Inferior parietal cortex (tissue), 1 donor: ENCODE measurements at regions not wholly inside any gene's neighbourhood (a gene's known extent, or its start where the extent isn't known, plus 50 kb on each side); places are given as distances from the start of the nearest gene placed in this dataset.
"Not testable (repeated sequence)": the region's sequence is repeated elsewhere in the genome, so short reads cannot be mapped to it uniquely, and the experiment has no call there.

Experiments
- DNase-seq: peaks from one replicate; pipeline ENCODE4 v3.0.0-alpha.2; 2016; ENCODE audit errors: extremely low spot score

DNA sequence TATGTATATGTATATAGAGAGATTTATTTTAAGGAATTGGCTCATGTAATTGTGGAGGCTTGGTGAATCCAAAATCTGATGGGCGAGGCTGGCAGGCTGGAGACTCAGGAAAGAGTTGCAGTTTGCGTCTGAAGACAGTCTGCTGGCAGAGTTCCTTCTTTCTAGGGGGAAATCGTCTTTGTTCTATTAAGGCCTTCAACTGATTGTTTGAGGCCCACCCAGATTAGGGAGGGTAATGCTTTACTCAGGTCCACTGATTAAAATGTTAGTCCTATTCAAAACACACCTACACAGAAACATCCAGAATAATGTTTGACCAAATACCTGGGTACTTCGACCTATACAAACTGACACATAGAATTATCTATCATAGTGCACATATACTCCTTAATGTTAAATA is 149.5 kb downstream of the NAA11 start:
- DNase-seq, result no peak

DNA sequence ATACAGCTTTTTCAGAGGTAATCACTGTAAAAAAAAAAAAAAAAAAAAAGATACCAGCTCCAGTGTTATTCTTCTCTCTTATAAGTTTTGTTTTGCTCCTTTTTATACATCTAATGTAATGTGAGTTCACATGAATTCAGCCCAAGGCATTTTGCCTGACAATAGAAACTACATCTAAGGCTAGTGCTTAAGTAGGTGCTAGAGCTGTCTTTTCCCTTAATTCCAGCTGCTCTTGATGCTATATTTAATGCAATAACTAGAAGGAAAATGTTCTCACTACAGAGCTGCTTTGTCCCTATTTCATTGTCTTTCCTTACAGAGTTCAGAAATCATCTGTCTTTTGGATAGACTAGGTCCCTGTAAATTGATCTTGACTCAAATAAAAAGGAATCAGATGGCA is 150.1 kb downstream of the NAA11 start:
- DNase-seq, result no peak

DNA sequence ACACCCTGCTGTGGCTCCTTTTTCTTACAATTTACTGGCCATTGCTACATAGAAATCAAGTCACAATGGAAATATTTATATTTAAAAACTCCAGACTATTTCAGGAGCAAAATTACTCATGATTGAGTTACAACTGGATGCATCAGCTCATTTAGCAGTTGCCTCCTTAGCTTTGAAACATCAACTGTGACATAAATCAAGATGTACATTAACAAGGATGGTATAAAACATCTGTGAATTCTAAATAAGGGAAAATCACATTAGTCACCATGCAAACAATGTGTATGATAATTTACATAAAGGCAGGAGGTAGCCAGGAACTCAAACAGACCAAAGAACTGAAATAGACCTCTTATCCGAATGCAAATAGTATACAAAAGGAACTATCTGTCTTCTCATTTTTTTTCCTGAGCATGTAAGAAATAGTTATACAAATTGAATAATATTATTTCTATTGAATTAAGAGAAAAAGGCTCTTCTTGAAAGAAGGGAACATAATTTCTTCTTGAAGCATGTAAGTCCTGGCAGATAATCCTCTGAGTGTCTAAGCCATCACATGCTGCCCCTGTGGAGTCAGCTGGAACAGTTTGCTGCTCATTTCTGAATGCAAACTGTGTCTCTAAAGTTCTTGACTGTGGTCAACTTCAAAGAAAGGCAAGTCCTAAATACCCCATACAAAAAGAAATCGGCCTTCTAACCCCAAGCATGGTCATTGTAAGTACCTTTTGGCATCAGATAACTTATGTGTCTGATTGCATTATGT is 151.2 kb downstream of the NAA11 start:
- DNase-seq, result no peak

DNA sequence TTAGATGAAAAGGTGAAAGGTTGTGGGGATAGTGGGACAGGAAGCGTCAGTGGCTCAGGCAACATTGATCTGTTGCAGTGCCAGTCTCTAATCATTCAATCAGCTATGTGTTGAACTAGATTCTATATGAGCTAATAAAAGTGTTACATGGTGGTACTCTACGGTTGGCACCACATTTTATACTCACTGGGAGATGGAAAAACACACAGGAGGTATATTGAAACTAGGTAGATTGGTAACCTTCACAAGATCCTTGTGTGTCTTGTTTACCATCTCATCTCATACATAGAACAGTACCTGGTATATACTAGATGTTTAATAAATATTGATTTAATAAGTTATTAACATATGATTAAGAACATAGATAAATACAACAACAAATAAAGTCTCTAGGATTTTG is 152.7 kb downstream of the NAA11 start:
- DNase-seq, result no peak

DNA sequence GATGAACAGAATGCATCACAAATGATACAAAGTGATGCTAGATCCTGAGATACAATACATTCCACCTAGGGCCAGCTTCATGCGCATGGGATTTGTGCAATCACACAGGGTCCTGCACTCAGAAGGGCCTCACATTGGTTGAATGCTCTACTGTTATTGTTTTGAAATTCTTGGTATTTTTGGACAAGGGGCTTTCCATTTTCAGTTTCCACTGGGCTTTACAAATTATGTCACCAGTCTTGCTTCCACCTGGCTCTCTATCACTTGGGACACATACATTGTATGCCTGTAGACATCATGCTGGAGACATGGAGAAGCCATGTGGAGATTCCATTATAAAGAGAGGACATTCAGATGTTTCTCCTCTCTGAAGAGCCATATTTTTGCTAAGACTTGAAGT is 155.8 kb downstream of the NAA11 start:
- DNase-seq, result no peak

DNA sequence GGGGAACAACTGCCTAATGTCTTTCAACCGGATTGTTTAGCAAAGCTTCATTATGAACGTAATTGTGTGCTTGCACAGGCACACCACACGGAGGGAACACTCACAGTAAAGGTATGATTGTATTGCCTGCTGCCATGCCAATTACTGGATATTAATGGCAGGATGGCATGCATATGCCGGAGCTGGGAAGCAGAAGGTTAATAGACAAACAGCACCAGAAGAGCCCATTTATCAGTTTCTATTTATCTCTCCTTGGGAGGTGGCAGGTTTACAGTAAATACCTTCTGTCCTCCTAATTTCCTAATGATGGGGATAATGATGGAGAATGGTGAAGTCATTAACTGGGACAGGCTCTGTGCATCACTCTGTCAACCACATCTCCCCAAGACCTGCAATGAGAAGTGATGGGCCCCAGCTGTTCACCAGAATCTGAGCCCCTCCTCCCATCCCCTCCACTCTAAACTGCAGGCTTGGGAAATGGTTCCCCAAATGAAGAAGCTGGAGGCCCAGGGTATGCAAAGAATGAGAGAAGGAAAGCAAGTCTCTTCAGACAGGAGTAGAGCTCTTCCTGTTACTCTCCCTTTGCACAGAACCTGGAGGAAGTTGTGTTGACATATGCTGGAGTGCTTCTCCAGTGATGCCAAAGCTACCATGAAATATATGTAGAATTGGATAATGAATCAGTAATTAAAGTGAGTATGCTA is 160.8 kb downstream of the NAA11 start:
- DNase-seq, result no peak

DNA sequence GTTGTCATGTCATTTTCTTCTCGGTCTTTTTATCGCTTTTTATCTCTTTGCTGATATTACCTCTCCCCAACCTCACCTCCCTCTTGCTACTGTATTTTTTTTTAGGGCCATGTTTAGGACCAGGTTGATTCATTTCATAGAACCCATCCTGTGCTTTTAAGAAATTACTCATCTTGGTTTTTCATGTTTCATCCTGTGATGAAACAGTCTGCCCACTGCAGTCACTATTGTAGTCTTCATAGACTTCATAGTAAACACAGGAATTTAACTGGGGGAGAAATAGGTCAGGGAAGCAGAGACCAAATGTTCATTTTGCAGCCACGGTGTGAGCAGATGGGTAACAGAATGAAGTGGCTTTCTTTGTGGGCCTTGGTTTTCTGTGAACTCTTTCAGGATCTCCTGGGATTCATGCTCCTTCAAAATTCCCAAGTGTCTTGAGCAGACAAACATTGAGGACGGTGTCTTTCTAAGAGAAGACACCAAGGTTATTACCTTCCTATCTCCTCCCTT is 161.8 kb downstream of the NAA11 start:
- no peak for DNase-seq

DNA sequence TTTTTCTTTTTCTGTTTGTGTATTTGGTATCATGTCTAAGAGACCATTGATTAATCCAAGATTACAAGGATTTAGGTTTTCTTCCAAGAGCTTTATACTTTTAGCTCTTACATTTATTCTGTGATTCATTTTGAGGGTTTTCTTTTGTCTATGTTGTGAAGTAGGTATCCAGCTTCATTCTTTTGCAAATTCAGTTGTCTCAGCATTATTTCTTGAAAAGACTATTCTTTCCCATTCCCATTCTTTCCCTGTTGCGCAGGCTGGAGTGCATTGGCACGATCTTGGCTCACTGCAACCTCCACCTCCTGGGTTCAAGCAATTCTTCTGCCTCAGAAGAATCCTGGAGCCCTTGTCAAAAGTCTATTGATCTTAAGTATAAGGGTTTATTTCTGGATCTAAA is 164.9 kb downstream of the NAA11 start:
- DNase-seq, result no peak

DNA sequence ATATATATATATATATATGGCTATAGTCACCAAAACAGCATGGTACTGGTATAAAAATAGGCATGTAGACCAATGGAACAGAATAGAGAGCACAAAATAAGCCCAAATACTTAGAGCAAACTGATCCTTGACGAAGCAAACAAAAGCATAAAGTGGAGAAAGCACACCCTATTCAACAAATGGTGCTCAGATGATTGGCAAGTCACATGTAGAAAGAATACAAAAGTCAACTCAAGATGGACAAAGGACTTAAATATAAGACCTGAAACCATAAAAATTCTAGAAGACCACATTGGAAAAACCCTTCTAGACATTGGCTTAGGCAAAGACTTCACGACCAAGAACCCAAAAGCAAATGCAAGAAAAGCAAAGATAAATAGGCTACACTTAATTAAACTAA is 167.2 kb downstream of the NAA11 start:
- not testable (repeated sequence) for DNase-seq

DNA sequence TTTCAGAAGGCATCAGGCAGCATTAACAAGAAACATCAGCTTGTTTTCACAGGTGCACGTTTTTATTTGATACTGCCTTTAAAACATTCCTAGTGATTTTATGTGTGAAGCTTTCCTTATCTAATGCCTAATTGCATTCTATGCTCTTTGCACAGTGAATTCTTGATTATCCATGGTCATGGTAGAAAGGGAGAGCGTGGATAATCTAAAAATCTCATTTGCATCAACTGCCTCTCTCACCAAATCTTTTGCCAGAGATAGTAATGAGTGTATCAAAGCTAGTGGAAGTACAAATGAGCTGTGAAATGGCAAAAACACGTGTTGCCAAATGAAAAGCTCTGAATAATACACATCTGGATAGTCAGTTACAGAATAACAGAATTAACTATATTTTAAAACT is 170.5 kb downstream of the NAA11 start:
- DNase-seq, result no peak

DNA sequence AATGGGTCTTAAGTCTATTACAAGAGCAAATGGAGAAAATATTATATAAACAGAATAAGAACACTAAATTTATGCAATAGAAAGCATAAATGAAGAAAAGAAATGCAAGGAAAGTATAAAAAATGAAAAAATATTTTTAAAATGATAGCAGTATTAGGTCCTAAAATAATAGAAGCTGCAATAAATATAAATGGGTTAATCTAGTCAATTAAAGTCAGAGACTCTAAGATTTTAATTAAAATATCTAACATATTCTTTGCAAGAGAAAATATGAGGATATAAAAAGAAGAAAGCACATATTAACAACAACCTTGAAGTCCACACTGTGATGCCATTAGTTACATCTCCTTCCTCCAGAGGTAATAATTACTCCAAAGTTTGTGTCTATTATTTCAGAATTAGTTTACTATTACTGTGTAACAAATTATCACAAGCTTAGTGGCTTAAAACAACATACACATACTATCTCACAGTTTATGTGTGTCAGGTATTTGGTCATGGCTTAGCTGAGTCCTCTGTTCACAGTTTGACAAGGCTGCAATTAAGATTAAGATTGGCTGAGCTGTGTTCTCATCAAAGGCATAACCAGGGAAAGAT is 174.9 kb downstream of the NAA11 start:
- no peak for DNase-seq

DNA sequence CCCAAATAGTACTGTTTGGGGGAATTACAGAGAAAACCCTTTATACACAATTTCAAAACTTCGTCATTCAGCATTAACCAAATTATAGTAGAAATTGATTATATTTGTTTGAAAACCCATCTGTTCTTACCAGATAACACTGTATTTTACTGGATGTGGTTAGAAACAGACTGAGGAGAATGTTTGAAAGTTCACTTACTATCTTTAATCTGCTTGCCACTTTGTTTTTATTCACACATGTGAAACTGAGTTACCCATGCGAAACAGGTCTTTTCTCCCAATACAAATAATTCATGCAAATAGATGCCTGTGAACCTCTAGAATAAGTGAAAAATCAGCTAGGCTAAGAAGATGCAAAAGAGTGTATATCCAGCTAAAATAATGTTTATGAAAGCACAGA is 177.5 kb downstream of the NAA11 start:
- no peak for DNase-seq

DNA sequence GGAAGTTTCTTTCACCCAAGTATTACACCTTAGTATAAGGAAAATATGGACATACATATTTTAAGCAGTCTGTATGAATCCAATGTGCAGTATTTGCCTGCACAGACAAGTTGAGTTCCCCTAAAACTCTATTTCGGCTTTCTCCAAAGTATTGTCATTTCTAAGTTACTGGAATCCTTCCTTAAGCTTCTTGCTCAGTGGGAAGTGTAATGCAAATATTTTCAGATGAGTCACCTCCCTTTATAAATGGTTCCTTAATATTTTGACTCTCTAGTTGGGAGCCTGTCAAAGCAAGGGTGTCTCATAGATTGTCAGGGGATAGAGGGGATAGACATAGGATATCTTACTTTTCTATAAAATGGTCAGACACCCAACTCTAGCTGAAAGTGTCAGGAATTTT is 178.6 kb downstream of the NAA11 start:
- DNase-seq, result no peak

DNA sequence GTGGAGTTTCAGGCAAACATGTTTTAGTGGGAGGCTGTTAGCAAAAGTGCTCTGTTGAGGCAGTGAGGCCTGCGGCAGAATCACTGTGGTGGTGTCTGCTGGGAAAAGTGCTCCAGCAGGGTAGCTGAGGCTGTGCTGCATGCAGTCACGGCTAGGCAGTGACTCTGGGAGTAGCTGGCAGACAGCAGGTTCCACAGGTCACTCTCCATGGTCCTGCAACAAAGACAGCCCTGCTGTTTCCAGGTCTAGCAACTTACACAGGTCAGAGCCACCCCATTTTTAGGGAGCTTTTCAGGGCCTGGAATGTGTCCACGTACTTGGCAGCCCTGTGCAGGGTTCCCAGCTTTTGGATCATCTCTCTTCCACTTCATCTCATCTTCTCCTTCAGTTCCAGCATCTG is 184.3 kb downstream of the NAA11 start:
- no peak for DNase-seq

DNA sequence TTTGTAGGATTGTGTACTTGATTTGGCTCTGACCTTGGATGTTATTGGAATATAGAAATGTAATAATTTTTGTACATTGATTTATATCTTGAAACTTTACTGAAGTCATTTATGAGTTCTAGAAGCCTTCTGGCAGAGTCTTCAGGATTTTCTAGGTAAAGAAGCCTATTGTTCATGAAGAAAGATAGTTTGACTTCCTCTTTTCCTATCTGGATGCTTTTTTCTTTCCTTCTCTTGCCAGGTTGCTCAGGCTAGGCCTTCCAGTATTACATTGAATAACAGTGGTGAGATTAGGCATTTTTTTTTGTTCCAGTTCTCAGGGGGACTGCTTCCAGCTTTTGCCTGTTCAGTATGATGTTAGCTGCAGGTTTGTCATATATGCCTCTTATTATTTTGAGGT is 191.1 kb downstream of the NAA11 start:
- DNase-seq, result no peak

DNA sequence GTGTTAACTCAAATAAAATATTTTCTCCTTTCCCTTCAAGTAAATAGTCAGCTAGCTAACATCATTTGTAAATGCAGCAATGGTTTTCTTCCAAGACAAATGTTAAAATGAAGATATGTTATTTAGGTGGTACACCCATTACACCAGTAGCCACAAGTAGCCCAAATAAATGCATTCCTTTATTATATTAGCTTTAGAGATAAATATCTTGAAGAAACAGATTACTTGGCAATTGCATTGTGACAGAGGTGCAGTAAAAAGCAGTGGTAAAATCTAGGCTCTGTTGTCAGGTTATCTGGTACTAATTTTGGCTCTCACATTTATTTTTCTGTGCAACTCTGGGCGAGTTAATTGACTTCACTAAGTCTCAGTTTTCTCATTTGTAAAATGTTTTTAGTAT is 193.0 kb downstream of the NAA11 start:
- no peak for DNase-seq

DNA sequence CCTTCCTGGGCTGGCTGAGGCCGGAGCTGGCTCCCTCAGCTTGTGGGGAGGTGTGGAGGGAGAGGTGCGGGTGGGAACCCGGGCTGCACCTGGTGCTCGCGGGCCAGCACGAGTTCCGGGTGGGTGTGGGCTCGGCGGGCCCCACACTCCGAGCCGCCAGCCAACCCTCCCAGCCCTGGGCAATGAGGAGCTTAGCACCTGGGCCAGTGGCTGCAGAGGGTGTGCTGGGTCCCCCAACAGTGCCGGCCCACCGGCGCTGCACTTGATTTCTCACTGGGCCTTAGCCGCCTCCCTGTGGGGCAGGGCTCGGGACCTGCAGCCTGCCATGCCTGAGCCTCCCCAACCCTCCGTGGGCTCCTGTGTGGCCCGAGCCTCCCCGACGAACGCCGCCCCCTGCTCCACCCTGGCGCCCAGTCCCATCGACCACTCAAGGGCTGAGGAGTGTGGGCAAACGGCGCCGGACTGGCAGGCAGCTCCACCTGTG is 182.7 kb upstream of the PAQR3 start:
- DNase-seq, result no peak

DNA sequence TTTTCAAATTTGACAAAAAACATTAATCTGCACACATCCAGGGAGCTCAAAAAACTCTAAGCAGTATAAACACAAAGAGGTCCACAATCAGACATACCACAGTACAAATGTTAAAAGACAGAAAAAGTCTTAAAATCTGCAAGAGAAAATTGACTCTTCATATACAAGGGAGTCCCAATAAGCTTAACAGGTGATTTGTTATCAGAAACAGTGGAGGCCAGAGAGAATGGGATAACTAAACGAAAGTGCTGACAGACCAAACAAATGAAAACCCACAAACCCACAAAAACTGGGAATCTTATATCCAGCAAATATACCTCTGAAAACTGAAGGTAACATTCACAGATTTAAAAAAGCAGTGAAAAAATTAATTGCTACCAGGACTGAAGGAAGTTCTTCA is 182.0 kb upstream of the PAQR3 start:
- no peak for DNase-seq

DNA sequence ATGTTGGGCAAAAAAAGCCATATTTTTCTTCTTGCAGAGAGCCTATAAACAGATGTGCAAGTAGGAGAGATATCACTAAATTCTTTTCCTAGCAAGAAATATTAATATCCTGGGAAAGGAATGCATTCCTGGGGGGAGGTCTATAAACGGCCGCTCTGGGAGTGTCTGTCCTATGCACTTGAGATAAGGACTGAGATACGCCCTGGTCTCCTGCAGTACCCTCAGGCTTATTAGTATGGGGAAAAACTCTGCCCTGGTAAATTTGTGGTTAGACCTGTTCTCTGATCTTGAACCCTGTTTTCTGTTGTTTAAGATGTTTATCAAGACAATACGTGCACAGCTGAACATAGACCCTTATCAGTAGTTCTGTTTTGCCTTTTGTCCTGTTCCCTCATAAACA is 177.8 kb upstream of the PAQR3 start:
- not testable (repeated sequence) for DNase-seq

DNA sequence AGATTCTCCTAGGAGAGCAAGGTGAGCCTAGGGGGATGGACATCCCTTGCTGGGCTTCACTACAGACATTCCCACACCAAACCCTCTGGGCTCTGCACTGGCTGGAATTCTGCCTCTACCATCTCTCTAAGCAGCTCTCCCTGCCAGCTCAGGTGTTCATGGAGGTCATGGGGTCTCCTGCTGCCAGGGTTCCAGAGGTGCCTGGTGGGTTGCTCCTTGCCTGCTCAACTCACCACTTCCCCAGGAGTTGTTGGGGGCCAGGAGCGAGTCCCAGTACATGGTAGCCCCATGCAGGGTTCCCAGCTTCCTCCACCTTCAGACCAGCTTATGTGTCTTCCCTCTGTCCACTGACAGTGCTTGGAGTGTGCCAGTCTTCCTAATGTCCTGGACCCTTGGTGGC is 167.8 kb upstream of the PAQR3 start:
- DNase-seq, result no peak

DNA sequence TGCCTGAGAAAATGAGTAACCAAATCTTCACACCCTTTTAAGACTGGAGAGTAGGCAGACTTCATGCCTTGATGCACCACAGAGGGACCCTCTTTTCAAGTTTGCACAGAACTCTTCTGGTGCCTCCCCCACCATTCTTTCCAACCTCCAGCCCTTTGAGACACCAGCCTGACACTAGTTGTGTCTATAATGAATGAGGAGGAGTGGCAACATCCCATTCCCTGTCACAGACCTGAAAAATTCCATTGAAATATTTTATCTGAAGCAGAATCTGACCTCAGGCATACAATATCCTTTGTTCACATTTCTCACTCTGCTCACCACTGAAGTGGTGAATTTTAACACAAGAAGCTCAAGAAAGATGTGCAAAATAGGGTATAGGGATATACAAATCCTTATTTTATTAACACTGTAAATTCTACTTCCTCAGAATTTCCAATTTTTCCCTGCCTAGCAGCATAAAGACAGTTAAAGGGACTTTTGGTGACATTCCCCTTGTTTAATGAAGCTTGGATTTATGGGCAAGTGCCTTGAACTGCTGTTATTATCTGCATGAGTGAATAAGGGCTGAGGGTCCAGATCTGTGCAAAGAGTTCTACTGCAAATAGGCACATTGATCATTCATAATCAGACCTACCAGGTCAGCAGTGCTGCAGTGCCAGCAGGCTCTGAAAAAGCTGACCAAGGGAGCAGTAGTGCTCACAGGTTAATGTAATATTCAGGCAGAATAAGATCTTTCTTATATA is 149.9 kb upstream of the PAQR3 start:
- no peak for DNase-seq

DNA sequence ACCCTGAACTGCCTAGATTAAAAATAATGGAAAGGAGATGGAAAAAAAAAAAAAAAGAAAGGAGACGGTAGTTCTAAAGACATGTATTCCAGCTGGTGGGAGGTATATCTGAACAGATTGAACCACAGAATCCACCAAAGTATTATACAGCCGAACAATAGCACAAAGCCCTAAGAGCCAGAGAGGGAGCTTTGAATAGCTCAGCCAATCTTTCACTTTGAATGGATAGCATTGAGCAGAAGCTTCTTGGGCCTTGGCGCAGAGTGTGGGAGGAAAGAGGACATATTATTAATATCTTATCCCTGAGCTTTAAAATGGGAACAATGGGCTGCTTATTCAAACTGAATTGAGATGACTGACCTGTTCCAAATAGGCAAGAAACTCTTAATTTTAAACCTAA is 147.8 kb upstream of the PAQR3 start:
- no peak for DNase-seq
